Loucy (cell line): ENCODE measurements at regions not wholly inside any gene's neighbourhood (a gene's known extent, or its start where the extent isn't known, plus 50 kb on each side); places are given as distances from the start of the nearest gene placed in this dataset.

Experiments used
- EZH2phosphoT487 ChIP-seq: fragments of 200-600 bp; IDR thresholded peaks from 2 replicates; pipeline ENCODE4 v1.6.1; 2018; ENCODE audit warnings: antibody characterized with exemption, mild to moderate bottlenecking, moderate library complexity, borderline replicate concordance
- TF ChIP-seq, protein P1 (sequence below): fragments of 200-600 bp; sonication (generic); conservative IDR thresholded peaks from 2 replicates; pipeline ENCODE4 v1.5.1; 2014; ENCODE audit warnings: mild to moderate bottlenecking, antibody characterized with exemption, low read length

DNA sequence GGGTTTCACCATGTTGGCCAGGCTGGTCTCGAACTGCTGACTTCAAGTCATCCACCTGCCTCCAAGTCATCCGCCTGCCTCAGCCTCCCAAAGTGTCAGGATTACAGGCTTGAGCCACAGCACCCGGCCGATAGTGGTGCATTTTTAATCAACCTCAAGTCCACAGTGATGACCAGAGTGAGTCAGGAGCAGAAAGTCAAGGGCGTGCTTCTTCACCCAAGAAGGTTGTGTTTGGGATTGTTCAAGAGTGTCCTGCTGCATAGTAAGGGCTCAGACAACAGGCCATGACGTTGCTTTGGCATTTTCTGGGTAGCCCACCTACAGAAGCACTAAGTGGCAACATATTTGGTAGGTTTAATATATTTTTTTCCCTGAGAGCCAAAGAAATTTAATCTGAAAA, 108.3 kb upstream of the FAM20A start:
- TF ChIP-seq, protein P1, sequence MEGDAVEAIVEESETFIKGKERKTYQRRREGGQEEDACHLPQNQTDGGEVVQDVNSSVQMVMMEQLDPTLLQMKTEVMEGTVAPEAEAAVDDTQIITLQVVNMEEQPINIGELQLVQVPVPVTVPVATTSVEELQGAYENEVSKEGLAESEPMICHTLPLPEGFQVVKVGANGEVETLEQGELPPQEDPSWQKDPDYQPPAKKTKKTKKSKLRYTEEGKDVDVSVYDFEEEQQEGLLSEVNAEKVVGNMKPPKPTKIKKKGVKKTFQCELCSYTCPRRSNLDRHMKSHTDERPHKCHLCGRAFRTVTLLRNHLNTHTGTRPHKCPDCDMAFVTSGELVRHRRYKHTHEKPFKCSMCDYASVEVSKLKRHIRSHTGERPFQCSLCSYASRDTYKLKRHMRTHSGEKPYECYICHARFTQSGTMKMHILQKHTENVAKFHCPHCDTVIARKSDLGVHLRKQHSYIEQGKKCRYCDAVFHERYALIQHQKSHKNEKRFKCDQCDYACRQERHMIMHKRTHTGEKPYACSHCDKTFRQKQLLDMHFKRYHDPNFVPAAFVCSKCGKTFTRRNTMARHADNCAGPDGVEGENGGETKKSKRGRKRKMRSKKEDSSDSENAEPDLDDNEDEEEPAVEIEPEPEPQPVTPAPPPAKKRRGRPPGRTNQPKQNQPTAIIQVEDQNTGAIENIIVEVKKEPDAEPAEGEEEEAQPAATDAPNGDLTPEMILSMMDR: no peak
- no peak for TF ChIP-seq EZH2phosphoT487
